Stimulated activated CD4-positive, alpha-beta T cell treated with anti-CD3 and anti-CD28 coated beads, TNF-alpha, amount 100 ng/mL, for 1 hour (primary cell): ENCODE measurements at regions not wholly inside any gene's neighbourhood (a gene's known extent, or its start where the extent isn't known, plus 50 kb on each side); places are given as distances from the start of the nearest gene placed in this dataset.
"Not testable (repeated sequence)": the region's sequence is repeated elsewhere in the genome, so short reads cannot be mapped to it uniquely, and the experiment has no call there.

Source experiments
- DNase-seq, 3 donors: peaks; one replicate each; pipeline ENCODE4 v3.0.0-alpha.2; 2020; ENCODE audit warnings: low read depth in 3 of 3, low spot score in 1 of 3

GRCh38 chr16:26768385-26769010, 298.2 kb upstream of the C16orf82 start:
- no peak for DNase-seq

- no peak for DNase-seq
These were observed 296.2 kb upstream of the C16orf82 start for GRCh38 chr16:26770547-26770946.

GRCh38 chr16:26772503-26772902, 294.2 kb upstream of the C16orf82 start:
- no peak for DNase-seq

GRCh38 chr16:26777821-26778220, 288.9 kb upstream of the C16orf82 start:
- no peak for DNase-seq

GRCh38 chr16:26787924-26788323, 278.8 kb upstream of the C16orf82 start:
- DNase-seq, result no peak

- no peak for DNase-seq
These were observed 275.6 kb upstream of the C16orf82 start for GRCh38 chr16:26791169-26791568.

- DNase-seq, result no peak
These were observed 271.5 kb upstream of the C16orf82 start for GRCh38 chr16:26795184-26795583.

GRCh38 chr16:26801628-26802027, 265.1 kb upstream of the C16orf82 start:
- no peak for DNase-seq

GRCh38 chr16:26802440-26802839, 264.3 kb upstream of the C16orf82 start:
- no peak for DNase-seq

GRCh38 chr16:26802965-26803364, 263.8 kb upstream of the C16orf82 start:
- DNase-seq, result no peak

- no peak for DNase-seq
These were observed 260.1 kb upstream of the C16orf82 start for GRCh38 chr16:26806657-26807056.

- DNase-seq, result no peak
These were observed 257.3 kb upstream of the C16orf82 start for GRCh38 chr16:26809461-26809860.

GRCh38 chr16:26816266-26816665, 250.5 kb upstream of the C16orf82 start:
- no peak for DNase-seq

- DNase-seq, result no peak
These were observed 249.7 kb upstream of the C16orf82 start for GRCh38 chr16:26816885-26817571.

GRCh38 chr16:26818393-26818792, 248.3 kb upstream of the C16orf82 start:
- DNase-seq, result no peak

- no peak for DNase-seq
These were observed 242.3 kb upstream of the C16orf82 start for GRCh38 chr16:26824469-26824868.

GRCh38 chr16:26826500-26826899, 240.2 kb upstream of the C16orf82 start:
- no peak for DNase-seq

GRCh38 chr16:26827386-26827785, 239.3 kb upstream of the C16orf82 start:
- DNase-seq, result no peak

- DNase-seq, result no peak
These were observed 236.1 kb upstream of the C16orf82 start for GRCh38 chr16:26830428-26831127.

GRCh38 chr16:26836114-26836513, 230.6 kb upstream of the C16orf82 start:
- not testable (repeated sequence) for DNase-seq

- DNase-seq, result no peak
These were observed 227.8 kb upstream of the C16orf82 start for GRCh38 chr16:26838931-26839330.

- no peak for DNase-seq
These were observed 226.0 kb upstream of the C16orf82 start for GRCh38 chr16:26840691-26841090.
